K562 (cell line): ENCODE measurements at regions not wholly inside any gene's neighbourhood (a gene's known extent, or its start where the extent isn't known, plus 50 kb on each side); places are given as distances from the start of the nearest gene placed in this dataset.

Source experiments
- RAD21 ChIP-seq, 2 experiments: fragments of 250-450 bp in 1 of 2; fragments of 450-650 bp in 1 of 2; sonication (Bioruptor Pico) in 1 of 2; formaldehyde crosslinking in 1 of 2; IDR thresholded peaks in 1 of 2; conservative IDR thresholded peaks in 1 of 2; 2 replicates each; pipeline versions ENCODE4 v1.4.0 to v1.8.0; 2020 to 2022; ENCODE audit warnings: mild to moderate bottlenecking in 2 of 2, moderate library complexity in 1 of 2
- ZNF224 ChIP-seq: sonication (generic); formaldehyde crosslinking; IDR thresholded peaks from 2 replicates; pipeline ENCODE4 v1.8.0; 2022; ENCODE audit warnings: mild to moderate bottlenecking, missing genetic modification reagents

GRCh38 chr3:147921051-147921450 is 511.9 kb downstream of the ZIC1 start:
- no peak for TF ChIP-seq ZNF224 (CRISPR knock-in tag)
- TF ChIP-seq RAD21 (CRISPR knock-in tag; conservative IDR thresholded peaks at IDR 0.05 in 1 of 2, IDR thresholded peaks at IDR 0.05 in 1 of 2), result no peak
